ENCODE measurements at regions not wholly inside any gene's neighbourhood (a gene's known extent, or its start where the extent isn't known, plus 50 kb on each side); places are given as distances from the start of the nearest gene placed in this dataset.
"Not testable (repeated sequence)": the region's sequence is repeated elsewhere in the genome, so short reads cannot be mapped to it uniquely, and the experiment has no call there.

DNA sequence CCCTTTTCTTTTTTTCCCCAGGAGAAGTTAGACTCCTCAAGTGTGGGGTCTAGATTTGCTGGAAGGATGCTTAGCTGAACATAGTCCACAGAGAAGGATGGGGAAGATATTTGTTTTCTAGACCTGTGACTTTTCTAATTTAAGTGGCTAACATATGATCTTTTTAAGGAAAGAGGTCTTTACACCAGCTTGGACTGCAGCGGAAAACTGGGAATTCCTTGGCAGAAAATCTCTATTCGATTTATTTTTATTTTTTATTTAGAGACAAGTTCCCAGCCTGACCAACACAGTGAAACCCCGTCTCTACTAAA lies 148.4 kb downstream of the MYCN start:
- DNase-seq, result no peak

DNA sequence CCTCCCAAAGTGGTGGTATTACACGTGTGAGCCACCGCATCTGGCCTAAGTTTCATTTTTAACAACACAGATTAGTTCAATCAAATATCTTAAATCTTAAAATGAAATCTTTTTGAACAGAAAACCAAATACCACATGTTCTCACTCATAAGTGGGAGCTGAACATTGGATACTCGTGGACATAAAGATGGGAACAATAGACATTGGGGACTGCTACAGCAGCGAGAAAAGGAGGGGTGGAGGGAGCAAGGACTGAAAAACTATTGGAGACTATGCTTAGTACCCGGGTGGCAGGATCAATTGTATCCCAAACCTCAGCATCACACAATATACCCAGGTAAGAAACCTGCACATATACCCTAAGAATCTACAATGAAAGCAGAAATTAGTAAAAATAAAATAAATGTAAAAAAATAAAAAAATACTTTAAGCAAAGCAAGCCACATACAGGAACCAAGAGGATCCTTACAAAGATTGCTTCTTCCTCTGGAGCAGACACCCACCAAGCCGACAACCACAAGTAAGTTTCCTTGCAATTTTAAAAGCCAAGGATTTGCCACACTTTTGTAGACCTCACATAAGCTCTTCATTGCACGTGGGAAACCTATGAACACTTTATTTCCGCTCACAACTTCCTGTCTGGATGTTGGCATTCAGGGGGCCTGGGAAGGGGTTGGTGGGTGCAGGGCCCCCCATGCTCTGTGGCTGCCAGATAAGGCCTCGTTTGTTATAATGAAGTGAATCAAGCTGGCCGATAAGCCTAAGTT lies 147.9 kb downstream of the MYCN start:
- DNase-seq, result no peak

DNA sequence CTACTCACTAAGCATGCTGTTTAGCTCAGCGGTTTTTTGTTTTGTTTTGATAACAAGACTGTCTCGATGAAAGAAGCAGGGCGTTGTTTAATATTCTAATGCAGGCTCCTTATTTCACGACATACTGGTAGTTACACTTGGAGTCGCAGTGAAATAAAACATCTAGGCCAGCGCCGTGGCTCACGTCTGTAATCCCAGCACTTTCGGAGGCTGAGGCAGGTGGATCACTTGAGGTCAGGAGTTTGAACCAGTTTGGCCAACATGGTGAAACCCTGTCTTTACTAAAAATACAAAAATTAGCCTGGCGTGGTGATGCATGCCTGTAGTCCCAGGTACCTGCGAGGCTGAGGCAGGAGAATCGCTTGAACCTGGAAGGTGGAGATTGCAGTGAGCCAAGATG lies 145.8 kb downstream of the MYCN start:
- DNase-seq, result not testable (repeated sequence)

DNA sequence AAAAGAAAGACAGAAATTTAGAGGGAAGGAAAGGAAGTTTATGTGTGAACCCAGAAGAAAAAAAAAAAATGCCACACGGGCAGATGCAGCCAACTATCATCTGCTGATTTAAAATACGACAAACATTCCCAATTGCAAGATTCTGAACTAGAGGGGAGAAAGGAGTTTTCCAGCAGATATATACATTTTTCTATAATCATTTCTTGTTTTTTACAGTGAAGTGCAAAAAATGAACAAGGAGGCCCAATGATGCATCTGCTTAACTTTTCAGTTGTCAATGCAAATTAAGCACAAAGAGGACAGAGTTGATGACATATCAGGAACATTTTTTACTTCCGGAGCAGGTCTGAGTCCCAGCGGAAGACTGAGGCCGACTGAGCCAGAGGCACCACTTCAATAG lies 144.7 kb downstream of the MYCN start:
- no peak for DNase-seq

DNA sequence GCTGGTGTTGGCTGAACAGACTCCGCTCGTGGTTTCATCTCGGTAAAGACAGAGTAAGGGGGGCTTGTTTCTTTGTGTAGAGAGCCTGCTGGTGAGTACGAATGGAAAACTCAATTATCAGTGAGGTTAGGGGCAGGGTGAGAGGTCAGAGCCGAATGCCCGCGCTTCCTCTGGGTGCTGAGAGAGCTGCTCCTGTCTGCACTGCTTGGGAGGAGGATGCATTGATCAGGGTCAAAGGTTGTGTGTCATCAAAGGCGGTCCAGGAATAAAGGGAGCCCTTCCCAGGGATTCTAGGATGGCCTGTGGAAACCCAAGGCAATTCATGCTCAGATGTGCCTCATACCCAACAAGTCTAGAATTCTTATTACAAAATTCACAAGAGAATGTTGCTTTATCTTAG lies 143.9 kb downstream of the MYCN start:
- DNase-seq, result no peak

DNA sequence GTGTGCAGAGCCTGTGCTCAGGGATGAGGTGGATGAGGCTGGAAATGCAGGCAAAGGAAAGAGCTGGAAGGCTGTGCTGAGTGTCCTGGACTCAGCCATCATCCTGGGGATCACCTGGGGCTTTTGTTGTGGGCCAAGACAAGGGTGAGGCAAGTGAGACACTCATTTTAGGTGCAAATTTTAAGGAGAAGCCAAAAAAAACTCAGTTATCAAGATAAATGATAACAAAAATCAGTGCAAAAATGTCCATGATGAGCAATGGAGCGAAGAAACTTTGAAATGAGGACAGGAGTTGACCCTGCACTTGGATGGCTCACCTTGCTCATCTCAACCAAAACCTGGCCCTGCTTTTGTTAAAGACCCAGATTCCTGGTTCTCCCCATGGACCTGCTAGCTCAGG lies 141.9 kb downstream of the MYCN start:
- no peak for DNase-seq

DNA sequence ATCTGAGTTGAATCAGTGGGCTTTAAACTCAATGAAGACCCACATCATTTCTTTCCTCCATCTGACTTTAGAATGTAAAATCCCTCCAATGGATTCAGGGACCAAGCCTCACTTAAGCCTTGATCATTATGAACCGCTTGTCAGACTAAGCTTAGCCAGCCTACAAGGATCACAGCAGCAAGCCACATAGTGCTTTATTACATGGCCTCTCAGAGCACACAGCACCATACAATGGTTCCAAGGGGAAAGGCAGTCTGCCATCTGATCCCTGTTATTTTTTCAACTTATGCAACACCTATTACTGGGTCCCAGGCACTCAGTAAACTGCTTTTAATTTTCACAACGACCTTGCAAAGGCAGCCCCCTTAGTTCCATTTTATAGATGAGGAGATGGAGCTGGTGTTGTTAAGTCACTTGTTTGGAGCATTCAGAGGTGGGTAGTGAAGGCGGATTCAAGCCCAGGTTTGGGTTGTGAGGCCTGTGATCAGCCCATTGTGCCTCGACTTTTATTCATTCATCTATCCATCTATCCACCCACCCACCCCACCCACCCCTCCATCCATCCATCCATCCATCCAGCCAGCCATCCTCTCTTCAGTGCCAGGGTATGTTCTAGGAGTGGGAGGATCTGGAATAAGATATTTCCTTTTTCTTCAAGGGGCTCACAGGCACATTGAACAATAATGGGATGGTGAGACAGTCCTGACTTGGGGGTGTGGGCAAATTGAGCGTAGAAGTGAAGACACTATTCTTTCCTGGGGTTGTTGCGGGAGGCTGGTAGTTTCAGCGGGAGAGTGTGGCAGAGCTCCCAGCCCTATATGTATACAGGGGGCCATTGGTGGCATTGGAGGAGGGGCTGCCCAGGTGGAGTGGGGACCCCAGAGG lies 141.2 kb downstream of the MYCN start:
- no peak for DNase-seq

DNA sequence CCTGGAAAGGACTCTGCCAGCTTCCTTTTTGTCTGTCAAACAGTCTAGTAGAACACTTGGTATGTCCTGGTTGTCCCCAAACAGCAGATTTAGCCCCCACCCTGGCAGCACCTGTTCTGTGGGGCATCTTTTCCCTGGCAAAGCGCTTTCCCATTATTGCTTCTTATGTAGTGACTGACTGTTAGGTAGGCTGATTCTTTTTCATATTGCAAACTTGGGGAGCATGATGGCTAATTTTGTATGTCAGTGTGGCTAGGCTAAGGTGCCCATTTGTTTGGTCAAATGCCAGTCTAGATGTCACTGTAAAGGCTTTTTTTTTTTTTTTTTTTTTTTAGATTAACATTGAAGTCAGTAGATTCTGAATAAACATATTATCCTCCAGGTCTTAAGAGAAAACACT lies 140.2 kb downstream of the MYCN start:
- DNase-seq, result no peak

DNA sequence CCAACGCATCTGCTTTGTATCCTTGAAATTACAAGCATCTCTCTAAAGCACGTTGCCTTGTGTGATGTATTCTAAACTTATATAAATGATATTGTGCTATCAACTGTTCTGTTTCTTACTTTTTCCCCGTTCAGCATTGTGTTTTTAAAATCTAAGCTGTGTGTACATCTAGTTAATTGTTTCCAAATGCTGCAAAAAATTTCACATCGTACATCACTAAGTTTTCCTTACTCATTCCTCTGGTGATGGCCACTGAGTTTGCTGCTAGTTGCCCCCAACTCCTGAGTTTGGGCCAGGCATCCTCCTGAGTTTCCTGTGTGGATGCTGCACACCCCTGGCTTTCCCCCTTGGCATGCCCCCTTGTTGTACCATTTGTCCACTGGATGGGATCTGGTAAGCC lies 139.7 kb downstream of the MYCN start:
- DNase-seq, result no peak

DNA sequence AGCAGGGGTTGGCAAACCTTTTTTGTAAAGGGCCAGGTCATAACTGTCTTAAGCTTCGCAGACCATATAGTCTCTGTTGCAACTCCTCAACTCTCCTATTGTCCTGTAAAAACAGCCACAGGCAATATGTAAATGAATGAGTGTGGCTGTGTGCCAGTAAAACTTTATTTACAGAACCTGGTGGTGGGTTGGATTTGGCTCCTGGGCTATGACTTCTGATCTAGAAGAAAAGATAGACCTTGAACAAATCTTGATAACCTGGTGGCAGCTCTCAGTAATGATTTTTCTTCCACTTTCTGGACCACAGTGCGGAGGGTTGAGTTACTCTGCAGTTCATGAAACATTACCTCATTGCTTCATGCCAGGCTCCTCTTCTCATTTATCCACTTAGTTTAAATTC lies 139.3 kb downstream of the MYCN start:
- DNase-seq, result no peak

DNA sequence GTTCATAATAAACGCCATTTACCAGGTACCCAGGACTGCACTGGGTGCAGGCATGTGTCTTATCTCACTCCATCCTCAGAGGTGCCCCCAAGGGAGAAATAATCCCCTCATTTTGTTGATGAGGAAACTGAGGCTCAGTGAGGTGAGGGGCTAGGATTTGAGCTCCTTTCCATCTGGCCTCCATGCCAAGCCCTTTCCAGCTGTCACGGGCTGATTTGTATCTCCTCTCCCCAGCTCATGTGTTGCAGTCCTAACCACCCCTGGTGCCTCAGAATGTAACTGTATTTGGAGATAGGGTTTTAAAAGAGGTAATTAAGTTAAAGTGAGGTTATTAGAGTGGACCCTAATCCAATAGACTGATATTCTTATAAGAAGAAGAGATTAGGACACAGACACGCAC lies 137.3 kb downstream of the MYCN start:
- no peak for DNase-seq

DNA sequence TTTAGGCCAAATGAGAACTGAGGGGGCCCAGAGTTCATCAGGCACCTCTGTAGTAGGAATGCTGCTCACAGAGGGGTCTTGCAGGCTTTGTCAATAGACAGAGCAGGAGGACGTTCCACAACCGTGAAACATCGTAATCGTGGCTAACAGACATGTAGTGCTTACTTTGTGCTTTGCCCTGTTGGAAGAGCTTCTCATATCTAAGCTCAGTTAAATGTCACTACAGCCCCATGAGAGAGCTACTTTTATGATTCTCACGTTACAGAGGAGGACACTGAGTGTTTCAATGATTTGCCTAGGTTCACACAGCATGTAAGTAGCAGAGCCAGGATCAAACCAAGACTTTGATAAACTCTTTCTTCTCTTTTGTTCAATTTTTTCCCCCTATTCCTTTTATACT lies 136.6 kb downstream of the MYCN start:
- DNase-seq, result no peak

DNA sequence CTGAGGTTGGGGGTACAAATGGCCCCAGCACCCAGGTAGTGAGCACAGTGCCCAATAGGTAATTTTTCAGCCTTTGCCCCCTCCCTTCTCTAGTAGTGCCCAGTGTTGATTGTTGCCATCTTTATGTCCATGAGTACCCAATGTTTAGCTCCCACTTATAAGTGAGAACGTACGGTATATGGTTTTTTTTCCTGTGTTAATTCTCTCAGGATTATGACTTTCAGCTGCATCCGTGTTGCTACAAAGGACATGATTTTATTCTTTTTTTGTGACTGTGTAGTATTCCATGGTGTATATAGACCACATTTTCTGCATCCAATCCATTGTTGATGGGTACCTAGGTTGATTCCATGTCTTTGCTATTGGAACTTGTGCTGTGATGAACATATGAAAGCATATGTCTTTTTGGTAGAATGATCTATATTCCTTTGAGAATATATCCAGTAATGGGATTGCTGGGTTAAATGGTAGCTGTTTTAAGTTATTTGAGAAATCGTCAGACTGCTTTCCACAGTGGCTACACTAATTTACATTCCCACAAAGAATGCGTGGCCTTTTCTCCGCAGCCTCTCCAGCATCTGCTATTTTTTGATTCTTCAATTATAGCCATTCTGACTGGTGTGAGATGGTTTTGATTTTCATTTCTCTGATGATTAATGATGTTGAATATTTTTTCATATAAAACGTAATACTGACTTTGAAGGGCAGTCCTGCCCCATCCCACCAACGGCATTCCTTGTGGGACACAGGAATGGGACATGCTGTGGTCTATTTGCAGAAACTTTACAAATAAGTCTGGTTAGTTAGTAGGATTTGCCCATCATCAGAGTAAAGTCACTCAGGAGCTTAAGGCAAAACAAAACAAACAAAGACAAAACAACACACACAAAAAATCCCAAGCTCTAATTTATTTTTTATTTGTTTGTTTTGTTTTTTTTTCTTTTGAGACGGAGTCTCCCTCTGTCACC lies 135.0 kb downstream of the MYCN start:
- DNase-seq, result no peak

DNA sequence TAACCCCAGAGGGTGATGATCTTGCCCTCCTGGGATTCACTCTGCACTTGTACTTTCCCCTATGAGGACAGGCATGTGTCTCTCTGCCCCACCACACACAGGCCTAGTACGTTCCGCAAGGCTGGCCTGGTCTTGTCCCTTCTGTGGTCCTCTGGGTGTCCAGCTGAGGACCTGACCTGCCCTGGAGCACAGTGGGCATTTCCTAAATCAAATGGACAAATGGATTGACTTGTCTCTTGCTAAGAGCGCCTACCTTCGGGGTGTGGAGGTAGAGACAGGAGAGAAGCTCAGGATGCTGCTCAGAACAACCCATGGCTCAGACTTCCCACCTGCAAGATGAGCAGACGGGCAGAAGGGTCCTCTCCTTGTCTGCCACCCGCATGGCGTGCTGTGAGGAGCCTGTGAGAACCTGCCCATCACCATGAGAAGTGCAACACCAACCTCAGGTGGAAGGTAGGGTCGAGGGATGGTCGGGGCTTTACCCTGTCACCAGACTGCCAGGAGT lies 133.6 kb downstream of the MYCN start:
- DNase-seq, result no peak

DNA sequence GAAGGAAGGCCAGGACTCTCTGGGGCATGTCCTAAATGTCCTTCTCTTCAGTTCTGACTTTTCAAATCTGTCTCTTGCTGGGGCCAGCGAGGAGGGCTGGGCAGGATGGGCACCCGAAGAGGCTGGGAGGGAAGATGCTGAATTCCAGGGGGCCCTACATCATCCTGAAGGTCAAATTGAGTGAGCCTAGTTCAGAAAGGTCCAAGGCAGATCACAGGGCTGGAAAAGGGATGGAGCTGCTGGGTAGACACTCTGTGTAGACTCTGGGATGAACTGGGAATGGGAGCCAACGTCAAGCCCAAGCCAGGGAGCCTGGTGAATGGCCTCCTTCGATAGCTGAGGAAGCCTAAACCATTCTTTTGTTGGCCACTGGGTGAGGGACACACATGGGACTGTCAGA lies 133.1 kb downstream of the MYCN start:
- no peak for DNase-seq

DNA sequence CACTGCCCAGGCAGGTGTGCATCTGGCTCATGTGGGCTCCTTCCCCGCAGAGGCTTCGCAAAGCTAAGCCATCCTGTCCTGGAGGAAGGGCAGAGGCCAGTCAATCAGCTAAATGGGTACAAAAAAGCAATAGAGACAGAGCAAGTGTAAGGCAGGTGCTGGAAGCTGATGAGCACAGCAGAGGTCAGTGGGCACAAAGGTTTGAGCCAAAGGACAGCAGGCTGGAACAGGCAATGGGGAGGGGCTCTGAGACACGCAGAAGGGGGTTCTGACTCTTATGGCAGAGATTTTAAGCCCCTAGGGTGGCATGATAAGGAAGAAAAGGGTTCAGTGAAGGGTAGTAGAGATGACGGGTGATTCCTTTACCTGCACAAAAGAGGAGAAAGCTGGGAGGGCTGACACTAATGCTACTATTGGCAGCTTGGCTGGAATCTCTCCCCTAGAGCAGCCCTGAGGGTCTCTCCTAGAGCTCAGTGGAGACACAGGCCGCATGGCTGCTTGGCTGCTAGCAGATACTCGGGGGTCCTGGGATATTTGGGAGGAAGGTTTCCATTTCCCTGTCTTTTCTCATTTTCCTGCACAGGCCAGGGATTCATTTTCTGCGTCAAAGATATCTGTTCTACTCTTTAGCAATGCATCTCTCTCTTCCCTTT lies 132.4 kb downstream of the MYCN start:
- no peak for DNase-seq

DNA sequence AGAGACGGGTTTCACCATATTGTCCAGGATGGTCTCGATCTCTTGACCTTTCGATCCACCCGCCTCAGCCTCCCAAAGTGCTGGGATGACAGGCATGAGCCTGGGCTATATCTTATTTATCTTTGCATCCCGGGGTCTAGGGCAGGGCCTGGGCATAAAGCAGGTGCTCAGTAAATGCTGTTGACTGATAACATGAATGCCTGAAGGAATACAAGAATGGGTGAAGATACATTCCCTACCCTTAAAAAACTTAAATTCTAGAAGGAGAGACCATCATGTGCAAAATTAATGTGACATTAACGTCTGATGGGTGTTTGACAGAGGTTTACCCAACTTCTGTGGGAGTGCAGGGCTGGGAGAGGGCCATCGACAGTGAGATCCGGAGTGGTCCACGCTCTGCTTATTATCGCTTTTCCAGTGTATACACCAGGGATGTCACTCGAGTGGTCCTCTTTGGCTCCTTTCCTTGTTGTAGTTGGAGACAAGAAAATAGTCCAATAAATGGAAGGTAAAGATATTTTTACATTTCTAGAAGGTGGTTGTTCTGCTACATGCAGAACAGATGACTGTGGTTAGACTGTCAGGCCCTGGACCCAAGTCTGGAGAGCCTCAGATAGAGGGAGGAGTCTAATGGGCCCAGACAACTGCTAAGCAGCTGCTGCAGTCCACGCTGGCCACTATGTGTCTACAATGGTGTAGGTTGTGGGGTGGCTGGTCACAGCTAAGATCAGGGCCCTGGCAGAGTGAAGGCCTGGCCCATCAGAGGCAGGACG lies 131.7 kb downstream of the MYCN start:
- DNase-seq, result no peak

DNA sequence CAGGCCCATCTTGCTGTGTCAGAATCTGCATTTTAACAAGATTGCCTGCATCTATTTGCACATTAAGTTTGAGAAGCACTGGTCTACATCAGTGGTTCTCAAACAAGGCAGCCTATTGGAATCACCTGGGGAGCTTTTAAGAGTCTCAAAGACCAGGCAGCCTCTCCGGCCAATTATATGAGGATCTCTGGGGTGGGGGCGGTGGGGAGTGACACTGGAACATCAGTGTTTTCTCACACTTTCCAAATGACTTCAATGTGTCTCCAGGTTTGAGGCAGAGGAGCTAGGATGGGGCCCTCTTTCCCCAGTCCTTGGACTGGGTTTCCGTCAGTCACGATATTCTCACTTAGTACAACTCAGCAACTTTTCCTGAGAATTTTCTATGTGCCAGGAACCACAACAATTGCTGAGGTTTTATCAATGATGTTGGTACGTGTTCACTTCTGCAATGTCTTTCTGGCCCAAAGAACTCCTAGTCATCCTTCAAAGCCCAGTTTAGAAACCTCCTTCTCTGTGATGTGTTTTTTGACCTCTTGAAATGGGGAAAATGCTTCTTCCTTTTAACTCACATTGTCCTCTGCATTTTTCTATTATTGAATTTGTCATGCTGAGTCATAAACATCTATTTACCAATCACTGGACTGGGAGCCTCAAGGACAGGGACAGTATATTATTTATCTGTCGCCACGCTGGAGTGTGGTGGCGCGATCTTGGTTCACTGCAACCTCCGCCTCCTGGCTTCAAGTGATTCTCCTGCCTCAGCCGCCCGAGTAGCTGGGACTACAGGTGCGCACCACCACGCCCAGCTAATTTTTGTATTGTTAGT lies 130.9 kb downstream of the MYCN start:
- DNase-seq, result no peak

DNA sequence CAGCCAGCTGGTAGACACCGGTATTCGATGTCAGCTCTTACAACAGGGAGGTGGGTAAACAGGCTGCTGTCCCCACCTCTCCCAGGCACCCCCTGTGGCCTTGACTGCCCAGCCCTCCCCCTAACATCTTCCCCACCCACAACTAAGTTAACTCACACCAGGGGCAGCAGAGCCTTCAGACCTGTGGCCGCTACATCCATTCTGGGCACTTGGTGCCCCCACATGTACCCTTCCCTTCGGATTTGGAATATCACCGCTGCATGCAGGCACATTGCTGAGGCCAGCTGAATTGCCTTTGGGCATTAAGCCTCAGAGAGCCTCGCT lies 130.3 kb downstream of the MYCN start:
- no peak for DNase-seq

DNA sequence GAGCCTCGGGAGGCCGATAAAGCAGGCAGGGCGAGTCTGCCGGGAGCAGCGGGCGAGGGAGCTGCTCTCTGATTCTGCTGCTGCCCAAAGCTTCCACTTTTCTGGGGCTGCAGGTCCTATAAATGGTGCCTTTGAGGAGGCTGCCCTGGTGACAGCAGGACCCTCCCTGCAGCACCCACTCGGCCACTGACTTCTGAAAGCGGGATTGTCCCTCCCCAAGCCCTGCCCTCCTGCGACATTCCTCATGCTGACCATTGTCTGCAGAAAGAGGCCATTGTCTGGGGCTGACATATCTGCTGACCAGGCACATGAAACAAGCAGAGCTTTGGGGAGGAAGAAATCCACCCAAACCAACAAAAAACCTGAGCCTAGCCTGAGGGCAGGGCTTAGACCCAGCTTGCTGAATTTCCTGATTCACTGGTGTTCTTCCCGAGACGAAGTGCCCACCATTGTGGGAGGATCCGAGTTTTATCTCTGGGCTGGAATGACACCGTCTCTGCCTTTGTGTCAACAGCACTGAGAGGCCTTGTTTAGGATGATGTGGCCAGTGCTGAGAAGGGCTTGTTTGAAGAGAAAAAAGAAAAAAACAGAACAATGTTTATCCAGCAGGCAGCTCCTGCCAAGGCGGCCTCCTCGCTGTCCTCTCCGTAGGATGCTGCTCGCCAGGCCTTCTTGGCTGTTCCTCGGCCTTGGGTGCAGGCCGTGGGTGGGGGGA lies 129.7 kb downstream of the MYCN start:
- DNase-seq, result no peak

DNA sequence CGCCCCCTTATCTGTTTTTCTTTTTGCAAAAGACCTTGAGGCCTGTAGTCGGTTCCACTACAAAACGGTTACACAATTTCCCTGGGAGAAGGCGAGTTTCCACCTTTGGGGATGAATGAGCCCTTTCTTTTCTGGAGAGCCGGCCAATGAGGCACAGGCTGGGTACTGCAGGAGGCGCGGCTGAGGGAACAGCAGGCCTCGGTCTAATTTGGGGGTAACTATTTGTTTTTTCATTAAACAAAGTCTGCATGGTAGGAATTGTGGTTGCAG lies 129.2 kb downstream of the MYCN start:
- DNase-seq, result no peak
